GM21381 (cell line): ENCODE measurements at regions not wholly inside any gene's neighbourhood (a gene's known extent, or its start where the extent isn't known, plus 50 kb on each side); places are given as distances from the start of the nearest gene placed in this dataset.
"Not testable (repeated sequence)": the region's sequence is repeated elsewhere in the genome, so short reads cannot be mapped to it uniquely, and the experiment has no call there.

Experiments
- ATAC-seq: cut with Tn5 transposase; IDR thresholded peaks from one replicate; pipeline ENCODE4 v1.9.1; 2021; ENCODE audit warnings: mild to moderate bottlenecking, moderate library complexity; ENCODE audit not compliant: unreplicated experiment

- ATAC-seq = no peak
Measured at GRCh38 chr5:167348251-167348926, 943.1 kb upstream of the WWC1 start.

GRCh38 chr5:167348980-167349379 is 942.5 kb upstream of the WWC1 start:
- ATAC-seq = no peak

- ATAC-seq = no peak
Measured at GRCh38 chr5:167351316-167351715, 940.1 kb upstream of the WWC1 start.

- ATAC-seq = no peak
Measured at GRCh38 chr5:167352801-167353200, 938.6 kb upstream of the WWC1 start.

GRCh38 chr5:167355346-167355745 is 936.1 kb upstream of the WWC1 start:
- ATAC-seq = no peak

GRCh38 chr5:167356374-167356773 is 935.1 kb upstream of the WWC1 start:
- no peak for ATAC-seq

GRCh38 chr5:167358868-167359492 is 932.5 kb upstream of the WWC1 start:
- ATAC-seq = no peak

GRCh38 chr5:167361795-167362194 is 929.6 kb upstream of the WWC1 start:
- ATAC-seq = no peak

GRCh38 chr5:167363065-167363464 is 928.4 kb upstream of the WWC1 start:
- ATAC-seq = no peak

- no peak for ATAC-seq
Measured at GRCh38 chr5:167375125-167375524, 916.3 kb upstream of the WWC1 start.

GRCh38 chr5:167378894-167379723 is 912.3 kb upstream of the WWC1 start:
- no peak for ATAC-seq

- no peak for ATAC-seq
Measured at GRCh38 chr5:167381457-167381856, 910.0 kb upstream of the WWC1 start.

GRCh38 chr5:167389537-167389936 is 901.9 kb upstream of the WWC1 start:
- no peak for ATAC-seq

GRCh38 chr5:167391286-167391685 is 900.2 kb upstream of the WWC1 start:
- not testable (repeated sequence) for ATAC-seq

GRCh38 chr5:167392240-167392639 is 899.2 kb upstream of the WWC1 start:
- ATAC-seq = no peak

GRCh38 chr5:167393358-167393757 is 898.1 kb upstream of the WWC1 start:
- no peak for ATAC-seq

- ATAC-seq = no peak
Measured at GRCh38 chr5:167402671-167403070, 888.8 kb upstream of the WWC1 start.

GRCh38 chr5:167406513-167406912 is 884.9 kb upstream of the WWC1 start:
- no peak for ATAC-seq

GRCh38 chr5:167412556-167412955 is 878.9 kb upstream of the WWC1 start:
- no peak for ATAC-seq

GRCh38 chr5:167413506-167413905 is 877.9 kb upstream of the WWC1 start:
- ATAC-seq = no peak

GRCh38 chr5:167414611-167415010 is 876.8 kb upstream of the WWC1 start:
- no peak for ATAC-seq
